ENCODE measurements at regions not wholly inside any gene's neighbourhood (a gene's known extent, or its start where the extent isn't known, plus 50 kb on each side); places are given as distances from the start of the nearest gene placed in this dataset.

DNA sequence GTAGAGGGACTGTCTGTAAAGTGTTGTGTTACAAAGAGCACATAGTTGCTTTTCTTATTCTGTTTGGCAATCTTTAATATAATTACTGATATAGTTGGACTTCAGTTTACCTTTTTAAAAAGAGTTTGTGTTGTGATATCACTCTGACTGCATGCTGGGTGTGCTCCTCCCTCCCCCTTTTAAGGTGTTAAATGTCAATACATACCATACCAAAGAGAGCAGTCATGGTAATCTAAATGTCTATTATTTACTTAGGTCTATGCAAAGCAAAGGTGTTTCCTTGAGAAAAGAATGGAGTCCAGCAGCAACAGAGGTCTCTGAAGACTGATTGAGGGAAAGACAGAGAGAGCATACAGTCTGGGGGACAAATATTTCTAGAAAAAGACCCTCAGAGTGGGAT is 275.1 kb upstream of the NRP1 start:
- Histone ChIP-seq H2AK5ac (ENCODE audit: low read length, severe bottlenecking) (no peak overlapping the region), H2BK120ac (ENCODE audit: low read depth, low read length) (no peak overlapping the region), H3K4me2 (ENCODE audit: low read length, poor library complexity, severe bottlenecking) (no peak overlapping the region), H3K79me1 (replicated peaks; ENCODE audit: low read length, poor library complexity, severe bottlenecking) (no peaks in the 10 kb centered on the region), H3K4me1 (ENCODE audit: control insufficient read depth, insufficient read depth, low read depth, low read length) (no peaks in the 10 kb centered on the region), H3K27ac (ENCODE audit: low read length, poor library complexity, severe bottlenecking) (no peak overlapping the region), H2BK12ac (ENCODE audit: low read length in 2 of 2) (no peak overlapping the region), H2BK5ac (ENCODE audit: low read depth, low read length, poor library complexity, severe bottlenecking) (no peak overlapping the region), H2AFZ (ENCODE audit: low read depth, low read length) (no peak overlapping the region), H3K9me3 (ENCODE audit: control insufficient read depth, low read length) (no peaks in the 10 kb centered on the region), H3K23ac (ENCODE audit: low read length in 2 of 2) (no peak overlapping the region), H4K91ac (ENCODE audit: low read length) (no peak overlapping the region), H4K8ac (ENCODE audit: low read length) (no peak overlapping the region), H3K18ac (ENCODE audit: low read depth in 1 of 2, low read length in 2 of 2) (no peak overlapping the region), H3K4ac (ENCODE audit: low read depth in 1 of 2, low read length in 2 of 2) (no peak overlapping the region), H3K14ac (ENCODE audit: low read length in 2 of 2) (no peak overlapping the region), H3K27me3 (ENCODE audit: control insufficient read depth in 1 of 2, insufficient read depth in 1 of 2, low read length in 2 of 2) (no peaks in the 10 kb centered on the region), H2BK15ac (ENCODE audit: low read depth, poor library complexity, severe bottlenecking) (no peak overlapping the region), H3K9ac (ENCODE audit: low read length) (no peak overlapping the region), H3K4me3 (ENCODE audit: insufficient read depth in 1 of 2, low read depth in 1 of 2, low read length in 2 of 2) (no peak overlapping the region), H3K36me3 (ENCODE audit: control insufficient read depth in 1 of 2, insufficient read depth in 2 of 2, low read depth in 1 of 2, low read length in 2 of 2) (no peaks in the 10 kb centered on the region)
- DNase-seq, result no peak

DNA sequence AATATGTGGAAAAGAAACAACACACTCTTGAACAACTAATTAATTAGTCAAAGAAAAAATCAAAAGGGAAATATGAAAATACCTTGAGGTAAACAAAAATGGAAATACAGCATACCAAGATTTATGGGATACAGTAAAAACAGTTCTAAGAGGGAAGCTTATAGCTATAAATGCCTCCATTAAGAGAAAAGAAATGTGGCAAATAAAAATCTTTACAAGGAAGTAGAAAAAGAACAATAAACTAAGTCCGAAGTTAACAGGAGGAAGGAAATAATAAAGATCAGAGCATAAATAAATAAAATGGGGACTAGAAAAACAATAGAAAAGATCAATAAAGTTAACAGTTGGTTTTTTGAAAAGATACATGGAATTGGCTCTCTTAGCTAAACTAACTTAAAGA is 267.8 kb upstream of the NRP1 start:
- no peak overlapping the region for H2BK5ac ChIP-seq (ENCODE audit: low read depth, low read length, poor library complexity, severe bottlenecking)
- no peaks in the 10 kb centered on the region for H3K36me3 ChIP-seq (ENCODE audit: control insufficient read depth in 1 of 2, insufficient read depth in 2 of 2, low read depth in 1 of 2, low read length in 2 of 2)
- H3K27me3 ChIP-seq (ENCODE audit: control insufficient read depth in 1 of 2, insufficient read depth in 1 of 2, low read length in 2 of 2), result no peaks in the 10 kb centered on the region
- no peak overlapping the region for H2AFZ ChIP-seq (ENCODE audit: low read depth, low read length)
- no peak overlapping the region for H3K23ac ChIP-seq (ENCODE audit: low read length in 2 of 2)
- no peak overlapping the region for H3K4me3 ChIP-seq (ENCODE audit: insufficient read depth in 1 of 2, low read depth in 1 of 2, low read length in 2 of 2)
- no peak overlapping the region for H4K91ac ChIP-seq (ENCODE audit: low read length)
- H2BK120ac ChIP-seq (ENCODE audit: low read depth, low read length), result no peak overlapping the region
- H3K4ac ChIP-seq (ENCODE audit: low read depth in 1 of 2, low read length in 2 of 2), result no peak overlapping the region
- H3K9ac ChIP-seq (ENCODE audit: low read length), result no peak overlapping the region
- DNase-seq, result no peak
- H3K9me3 ChIP-seq (ENCODE audit: control insufficient read depth, low read length), result peaks cover 6% of the 10 kb centered on the region
- H3K4me1 ChIP-seq (ENCODE audit: control insufficient read depth, insufficient read depth, low read depth, low read length), result no peaks in the 10 kb centered on the region
- H3K18ac ChIP-seq (ENCODE audit: low read depth in 1 of 2, low read length in 2 of 2), result no peak overlapping the region
- no peak overlapping the region for H3K4me2 ChIP-seq (ENCODE audit: low read length, poor library complexity, severe bottlenecking)
- no CpG with 5 or more reads among the region's 1 CpG for WGBS
- H2BK12ac ChIP-seq (ENCODE audit: low read length in 2 of 2), result no peak overlapping the region
- H4K8ac ChIP-seq (ENCODE audit: low read length), result no peak overlapping the region
- H3K79me1 ChIP-seq (replicated peaks; ENCODE audit: low read length, poor library complexity, severe bottlenecking), result no peaks in the 10 kb centered on the region
- no peak overlapping the region for H3K27ac ChIP-seq (ENCODE audit: low read length, poor library complexity, severe bottlenecking)
- no peak overlapping the region for H3K14ac ChIP-seq (ENCODE audit: low read length in 2 of 2)
- H2BK15ac ChIP-seq (ENCODE audit: low read depth, poor library complexity, severe bottlenecking), result no peak overlapping the region
- no peak overlapping the region for H2AK5ac ChIP-seq (ENCODE audit: low read length, severe bottlenecking)

- no peaks in the 10 kb centered on the region for H3K27me3 ChIP-seq (ENCODE audit: control insufficient read depth in 1 of 2, insufficient read depth in 1 of 2, low read length in 2 of 2)
- H3K4ac ChIP-seq (ENCODE audit: low read depth in 1 of 2, low read length in 2 of 2), result no peak overlapping the region
- H2AFZ ChIP-seq (ENCODE audit: low read depth, low read length), result no peak overlapping the region
- no peak overlapping the region for H2BK12ac ChIP-seq (ENCODE audit: low read length in 2 of 2)
- no peaks in the 10 kb centered on the region for H3K36me3 ChIP-seq (ENCODE audit: control insufficient read depth in 1 of 2, insufficient read depth in 2 of 2, low read depth in 1 of 2, low read length in 2 of 2)
- no peak overlapping the region for H2BK5ac ChIP-seq (ENCODE audit: low read depth, low read length, poor library complexity, severe bottlenecking)
- H3K9ac ChIP-seq (ENCODE audit: low read length), result no peak overlapping the region
- H4K8ac ChIP-seq (ENCODE audit: low read length), result no peak overlapping the region
- H3K4me3 ChIP-seq (ENCODE audit: insufficient read depth in 1 of 2, low read depth in 1 of 2, low read length in 2 of 2), result no peak overlapping the region
- H3K79me1 ChIP-seq (replicated peaks; ENCODE audit: low read length, poor library complexity, severe bottlenecking), result no peaks in the 10 kb centered on the region
- no peaks in the 10 kb centered on the region for H3K4me1 ChIP-seq (ENCODE audit: control insufficient read depth, insufficient read depth, low read depth, low read length)
- peak; percentile 5 for DNase-seq
- no peak overlapping the region for H4K91ac ChIP-seq (ENCODE audit: low read length)
- H2AK5ac ChIP-seq (ENCODE audit: low read length, severe bottlenecking), result no peak overlapping the region
- H2BK120ac ChIP-seq (ENCODE audit: low read depth, low read length), result no peak overlapping the region
- no peak overlapping the region for H3K27ac ChIP-seq (ENCODE audit: low read length, poor library complexity, severe bottlenecking)
- H3K23ac ChIP-seq (ENCODE audit: low read length in 2 of 2), result no peak overlapping the region
- no peak overlapping the region for H3K4me2 ChIP-seq (ENCODE audit: low read length, poor library complexity, severe bottlenecking)
- no peak overlapping the region for H3K18ac ChIP-seq (ENCODE audit: low read depth in 1 of 2, low read length in 2 of 2)
- H2BK15ac ChIP-seq (ENCODE audit: low read depth, poor library complexity, severe bottlenecking), result no peak overlapping the region
- H3K9me3 ChIP-seq (ENCODE audit: control insufficient read depth, low read length), result peaks cover 6% of the 10 kb centered on the region
- 43% methylated on average over 2 of the region's 3 CpGs for WGBS
- no peak overlapping the region for H3K14ac ChIP-seq (ENCODE audit: low read length in 2 of 2)
Measured at GRCh38 chr10:33600381-33600780, 265.9 kb upstream of the NRP1 start.

- Histone ChIP-seq H3K9me3 (ENCODE audit: control insufficient read depth, low read length) (peaks cover 6% of the 10 kb centered on the region), H2BK5ac (ENCODE audit: low read depth, low read length, poor library complexity, severe bottlenecking) (no peak overlapping the region), H3K4ac (ENCODE audit: low read depth in 1 of 2, low read length in 2 of 2) (no peak overlapping the region), H3K9ac (ENCODE audit: low read length) (no peak overlapping the region), H3K79me1 (replicated peaks; ENCODE audit: low read length, poor library complexity, severe bottlenecking) (no peaks in the 10 kb centered on the region), H2AK5ac (ENCODE audit: low read length, severe bottlenecking) (no peak overlapping the region), H4K8ac (ENCODE audit: low read length) (no peak overlapping the region), H4K91ac (ENCODE audit: low read length) (no peak overlapping the region), H3K4me1 (ENCODE audit: control insufficient read depth, insufficient read depth, low read depth, low read length) (peaks cover 5% of the 10 kb centered on the region), H3K18ac (ENCODE audit: low read depth in 1 of 2, low read length in 2 of 2) (no peak overlapping the region), H3K14ac (ENCODE audit: low read length in 2 of 2) (no peak overlapping the region), H3K27ac (ENCODE audit: low read length, poor library complexity, severe bottlenecking) (no peak overlapping the region), H2BK12ac (ENCODE audit: low read length in 2 of 2) (no peak overlapping the region), H2BK15ac (ENCODE audit: low read depth, poor library complexity, severe bottlenecking) (no peak overlapping the region), H3K4me3 (ENCODE audit: insufficient read depth in 1 of 2, low read depth in 1 of 2, low read length in 2 of 2) (no peak overlapping the region), H2BK120ac (ENCODE audit: low read depth, low read length) (no peak overlapping the region), H3K4me2 (ENCODE audit: low read length, poor library complexity, severe bottlenecking) (no peak overlapping the region), H3K27me3 (ENCODE audit: control insufficient read depth in 1 of 2, insufficient read depth in 1 of 2, low read length in 2 of 2) (no peaks in the 10 kb centered on the region), H2AFZ (ENCODE audit: low read depth, low read length) (no peak overlapping the region), H3K36me3 (ENCODE audit: control insufficient read depth in 1 of 2, insufficient read depth in 2 of 2, low read depth in 1 of 2, low read length in 2 of 2) (no peaks in the 10 kb centered on the region), H3K23ac (ENCODE audit: low read length in 2 of 2) (no peak overlapping the region)
- DNase-seq, result no peak
- WGBS, result 66% methylated on average over 5 of the region's 6 CpGs
Measured at GRCh38 chr10:33596422-33596821, 262.0 kb upstream of the NRP1 start.

Data from mesenchymal stem cell (in vitro differentiated cells and primary cell).